ENCODE measurements at regions not wholly inside any gene's neighbourhood (a gene's known extent, or its start where the extent isn't known, plus 50 kb on each side); places are given as distances from the start of the nearest gene placed in this dataset.

DNA sequence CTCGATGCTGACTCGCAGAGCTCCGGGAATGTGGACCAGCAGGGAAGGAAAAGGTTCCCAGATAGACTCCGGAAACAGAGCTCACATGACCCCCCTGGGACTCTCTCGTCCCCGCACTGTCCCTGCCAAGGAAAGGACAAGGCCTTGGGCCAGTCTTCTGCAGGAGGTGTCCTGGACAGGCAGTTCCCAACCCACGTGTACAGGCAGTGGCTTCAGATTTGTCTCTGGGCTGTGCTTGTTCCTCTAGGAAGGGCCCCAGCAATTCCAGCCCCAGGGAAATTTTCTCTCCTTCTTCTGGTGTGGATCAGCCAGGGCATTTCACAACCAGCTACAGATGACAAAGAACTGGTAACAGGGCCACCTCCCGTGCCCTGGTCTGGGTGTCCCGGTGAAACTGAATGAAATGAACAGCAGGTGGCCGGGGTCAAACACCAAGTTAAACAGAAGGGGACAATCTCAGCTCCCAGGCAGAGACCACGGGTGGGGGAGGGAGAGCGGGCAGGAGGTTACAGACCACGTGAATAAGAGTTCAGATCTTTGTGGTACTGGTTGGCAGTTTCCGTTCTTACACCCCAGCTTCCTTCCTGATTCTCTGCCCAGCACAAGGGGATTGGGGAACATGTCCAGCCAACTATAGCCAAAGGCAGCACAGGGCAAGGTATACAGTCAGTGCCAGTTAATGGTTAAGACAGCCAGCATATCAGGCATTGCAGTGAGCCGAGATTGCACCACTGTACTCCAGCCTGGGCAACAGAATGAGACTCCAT, 52.2 kb upstream of the CAB39 start:
- H3K9me3 ChIP-seq (ENCODE audit: control extremely low read depth in 1 of 3, control insufficient read depth in 2 of 3, insufficient read depth in 1 of 3, low read length in 2 of 3), result no peaks in the 10 kb centered on the region
- H3K9ac ChIP-seq (ENCODE audit: low read length), result no peak overlapping the region
- intact Hi-C loops (cut with micrococcal nuclease), result loop anchor here (5.0 kb wide), 1 partner anchor 52 kb away; the partner anchor contains the start of gene CAB39
- no peaks in the 10 kb centered on the region for H3K79me2 ChIP-seq (ENCODE audit: control insufficient read depth, insufficient read depth, low read length)
- POLR2A ChIA-PET, result interaction anchor here (0.7 to 1.1 kb wide), 2 partner anchors 11 to 96 kb away, joined by 4 to 6 read pairs; no protein-coding TSS in a partner anchor
- no peak for TF ChIP-seq EZH2 (IDR thresholded peaks at IDR 0.05; ENCODE audit: borderline replicate concordance, insufficient read depth, low read depth, low read length, poor library complexity, severe bottlenecking)
- TF ChIP-seq, protein P1, sequence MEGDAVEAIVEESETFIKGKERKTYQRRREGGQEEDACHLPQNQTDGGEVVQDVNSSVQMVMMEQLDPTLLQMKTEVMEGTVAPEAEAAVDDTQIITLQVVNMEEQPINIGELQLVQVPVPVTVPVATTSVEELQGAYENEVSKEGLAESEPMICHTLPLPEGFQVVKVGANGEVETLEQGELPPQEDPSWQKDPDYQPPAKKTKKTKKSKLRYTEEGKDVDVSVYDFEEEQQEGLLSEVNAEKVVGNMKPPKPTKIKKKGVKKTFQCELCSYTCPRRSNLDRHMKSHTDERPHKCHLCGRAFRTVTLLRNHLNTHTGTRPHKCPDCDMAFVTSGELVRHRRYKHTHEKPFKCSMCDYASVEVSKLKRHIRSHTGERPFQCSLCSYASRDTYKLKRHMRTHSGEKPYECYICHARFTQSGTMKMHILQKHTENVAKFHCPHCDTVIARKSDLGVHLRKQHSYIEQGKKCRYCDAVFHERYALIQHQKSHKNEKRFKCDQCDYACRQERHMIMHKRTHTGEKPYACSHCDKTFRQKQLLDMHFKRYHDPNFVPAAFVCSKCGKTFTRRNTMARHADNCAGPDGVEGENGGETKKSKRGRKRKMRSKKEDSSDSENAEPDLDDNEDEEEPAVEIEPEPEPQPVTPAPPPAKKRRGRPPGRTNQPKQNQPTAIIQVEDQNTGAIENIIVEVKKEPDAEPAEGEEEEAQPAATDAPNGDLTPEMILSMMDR (IDR thresholded peaks at IDR 0.05), result no peak
- Mint-ChIP-seq H3K9me3 (ENCODE audit: insufficient read depth) (no peaks in the 10 kb centered on the region), H3K4me3 (peak overlapping the region; percentile 79), H3K27me3 (no peaks in the 10 kb centered on the region), H3K4me1 (peaks cover 83% of the 10 kb centered on the region), H3K27ac (peak overlapping the region; percentile 88)
- peak; percentile 51 for ATAC-seq (ENCODE audit: low read depth)
- H3K4me3 ChIP-seq (ENCODE audit: control extremely low read depth in 1 of 5, extremely low read depth in 1 of 5, insufficient read depth in 1 of 5, low read depth in 2 of 5, low read length in 4 of 5), result no peak overlapping the region
- peak overlapping the region; percentile 52 to 69 for H3K27ac ChIP-seq (ENCODE audit: low read length in 2 of 2)
- no peaks in the 10 kb centered on the region for H3K27me3 ChIP-seq (replicated peaks in 1 of 4; ENCODE audit: control extremely low read depth in 1 of 4, control insufficient read depth in 3 of 4, insufficient read depth in 4 of 4, low read length in 3 of 4)
- 24% methylated on average over 14 of the region's 15 CpGs for WGBS (ENCODE audit: insufficient coverage)
- H4K20me1 ChIP-seq (ENCODE audit: control insufficient read depth, insufficient read depth, low read length, poor library complexity, severe bottlenecking), result no peaks in the 10 kb centered on the region
- CTCF ChIA-PET, result interaction anchor here (0.6 to 0.7 kb wide), 2 partner anchors 10 to 501 kb away, joined by 3 to 4 read pairs; no protein-coding TSS in a partner anchor
- H2AFZ ChIP-seq (ENCODE audit: insufficient read depth, low read depth, low read length, poor library complexity, severe bottlenecking), result peak overlapping the region; percentile 55
- DNase-seq, result peak; percentile 66
- no peaks in the 10 kb centered on the region for H3K36me3 ChIP-seq (replicated peaks in 1 of 2; ENCODE audit: control extremely low read depth in 1 of 2, control insufficient read depth in 1 of 2, extremely low read depth in 1 of 2, insufficient read depth in 2 of 2, low read length in 1 of 2)
- peaks cover 56 to 81% of the 10 kb centered on the region in 2 donors for H3K4me1 ChIP-seq (ENCODE audit: control insufficient read depth in 2 of 2, insufficient read depth in 2 of 2, low read length in 2 of 2)
- H3K4me2 ChIP-seq (replicated peaks; ENCODE audit: low read depth, low read length, poor library complexity, severe bottlenecking), result peak overlapping the region; percentile 56

All from B cell (primary cell).